Hepatocyte (in vitro differentiated cells): ENCODE measurements at regions not wholly inside any gene's neighbourhood (a gene's known extent, or its start where the extent isn't known, plus 50 kb on each side); places are given as distances from the start of the nearest gene placed in this dataset.

ENCODE experiments used
- CTCF ChIP-seq: fragments of 200-600 bp; sonication (generic); IDR thresholded peaks from 2 replicates; pipeline ENCODE4 v1.5.1; 2016; ENCODE audit warnings: antibody characterized with exemption, mild to moderate bottlenecking; ENCODE audit not compliant: poor library complexity
- EZH2 ChIP-seq: fragments of 200-600 bp; sonication (generic); IDR thresholded peaks from 2 replicates; pipeline ENCODE4 v1.6.1; 2016; ENCODE audit warnings: antibody characterized with exemption, mild to moderate bottlenecking, borderline replicate concordance

- TF ChIP-seq CTCF: no peak
- no peak for TF ChIP-seq EZH2
Measured at GRCh38 chr10:53700278-53700677, 927.7 kb upstream of the MBL2 start.
